LNCAP (cell line): ENCODE measurements at regions not wholly inside any gene's neighbourhood (a gene's known extent, or its start where the extent isn't known, plus 50 kb on each side); places are given as distances from the start of the nearest gene placed in this dataset.

Experiments used
- TF ChIP-seq, protein P1 (sequence below): fragments of 450-650 bp; IDR thresholded peaks from 2 replicates; pipeline ENCODE4 v1.5.1; 2017; ENCODE audit warnings: mild to moderate bottlenecking

DNA sequence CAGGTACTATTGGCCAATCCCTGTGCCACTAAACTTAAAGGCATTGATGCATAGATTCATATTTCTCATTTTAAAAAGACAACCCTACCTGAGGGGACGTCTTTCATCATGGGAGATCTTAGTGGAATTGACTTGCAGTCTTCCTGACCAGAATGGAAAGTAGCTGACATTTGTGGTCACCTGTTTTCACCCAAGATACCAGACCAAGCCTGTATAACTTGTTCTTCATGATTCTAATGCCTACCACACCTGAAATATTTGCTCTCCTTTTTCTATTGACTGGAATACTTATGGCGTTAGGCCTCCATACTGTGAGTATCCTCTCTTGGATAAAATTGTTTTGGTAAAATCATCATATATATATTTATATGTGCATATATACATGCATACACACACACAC is 54.7 kb upstream of the XCR1 start:
- TF ChIP-seq, protein P1, sequence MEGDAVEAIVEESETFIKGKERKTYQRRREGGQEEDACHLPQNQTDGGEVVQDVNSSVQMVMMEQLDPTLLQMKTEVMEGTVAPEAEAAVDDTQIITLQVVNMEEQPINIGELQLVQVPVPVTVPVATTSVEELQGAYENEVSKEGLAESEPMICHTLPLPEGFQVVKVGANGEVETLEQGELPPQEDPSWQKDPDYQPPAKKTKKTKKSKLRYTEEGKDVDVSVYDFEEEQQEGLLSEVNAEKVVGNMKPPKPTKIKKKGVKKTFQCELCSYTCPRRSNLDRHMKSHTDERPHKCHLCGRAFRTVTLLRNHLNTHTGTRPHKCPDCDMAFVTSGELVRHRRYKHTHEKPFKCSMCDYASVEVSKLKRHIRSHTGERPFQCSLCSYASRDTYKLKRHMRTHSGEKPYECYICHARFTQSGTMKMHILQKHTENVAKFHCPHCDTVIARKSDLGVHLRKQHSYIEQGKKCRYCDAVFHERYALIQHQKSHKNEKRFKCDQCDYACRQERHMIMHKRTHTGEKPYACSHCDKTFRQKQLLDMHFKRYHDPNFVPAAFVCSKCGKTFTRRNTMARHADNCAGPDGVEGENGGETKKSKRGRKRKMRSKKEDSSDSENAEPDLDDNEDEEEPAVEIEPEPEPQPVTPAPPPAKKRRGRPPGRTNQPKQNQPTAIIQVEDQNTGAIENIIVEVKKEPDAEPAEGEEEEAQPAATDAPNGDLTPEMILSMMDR = no peak

DNA sequence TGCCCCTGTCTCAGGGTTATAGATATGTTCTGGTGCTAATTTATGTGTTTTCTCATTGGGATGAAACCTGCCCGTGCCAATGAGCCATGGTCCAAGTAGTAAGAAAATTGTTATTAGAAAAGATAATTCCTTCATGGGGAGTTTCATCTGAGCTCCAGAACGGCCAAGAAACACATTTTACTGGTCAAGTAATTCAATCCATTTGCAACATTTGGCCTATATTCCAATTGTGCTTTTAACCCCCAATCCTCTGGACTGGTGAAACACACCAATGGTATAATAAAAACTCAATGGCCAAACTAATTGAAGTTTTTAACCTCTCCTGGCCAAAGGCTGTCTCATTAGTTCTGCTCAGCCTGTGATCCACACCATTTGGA is 53.7 kb upstream of the XCR1 start:
- TF ChIP-seq, protein P1 = no peak

DNA sequence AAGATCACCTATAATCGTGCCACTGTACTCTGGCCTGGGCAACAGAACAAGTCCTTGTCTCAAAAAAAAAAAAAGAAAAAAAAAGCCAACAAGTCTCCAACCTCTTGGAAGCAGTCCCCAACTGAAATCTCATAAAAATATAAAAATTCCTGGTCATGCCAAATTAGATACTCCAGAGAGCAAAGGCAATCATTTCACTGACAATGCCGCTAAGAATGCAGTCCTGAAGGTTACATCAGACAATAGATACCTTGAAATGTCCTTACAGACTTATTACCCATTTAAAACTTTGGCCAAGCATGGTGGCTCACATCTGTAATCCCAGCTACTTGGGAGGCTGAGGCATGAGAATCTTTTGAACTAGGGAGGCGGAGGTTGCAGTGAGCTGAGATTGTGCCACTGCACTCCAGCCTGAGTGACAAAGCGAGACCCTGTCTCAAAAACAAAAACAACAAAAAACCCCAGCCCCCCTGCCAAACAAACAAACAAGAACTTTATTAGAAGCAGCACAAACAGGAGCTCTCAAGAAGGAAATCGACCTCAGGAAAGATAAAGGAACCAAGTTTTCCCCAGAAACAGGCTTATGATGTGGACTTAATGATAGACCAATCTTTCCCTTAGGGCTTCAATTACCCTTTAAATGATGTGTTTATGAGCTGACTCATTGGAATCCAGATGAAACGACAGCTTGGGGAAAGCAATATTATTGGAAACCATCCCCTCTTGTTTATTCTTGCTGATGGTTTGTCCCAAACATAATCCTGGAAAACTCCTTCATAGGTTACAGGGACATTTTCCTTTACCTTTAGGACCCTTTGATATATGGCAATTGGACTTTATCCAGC is 53.1 kb upstream of the XCR1 start:
- TF ChIP-seq, protein P1 = no peak

DNA sequence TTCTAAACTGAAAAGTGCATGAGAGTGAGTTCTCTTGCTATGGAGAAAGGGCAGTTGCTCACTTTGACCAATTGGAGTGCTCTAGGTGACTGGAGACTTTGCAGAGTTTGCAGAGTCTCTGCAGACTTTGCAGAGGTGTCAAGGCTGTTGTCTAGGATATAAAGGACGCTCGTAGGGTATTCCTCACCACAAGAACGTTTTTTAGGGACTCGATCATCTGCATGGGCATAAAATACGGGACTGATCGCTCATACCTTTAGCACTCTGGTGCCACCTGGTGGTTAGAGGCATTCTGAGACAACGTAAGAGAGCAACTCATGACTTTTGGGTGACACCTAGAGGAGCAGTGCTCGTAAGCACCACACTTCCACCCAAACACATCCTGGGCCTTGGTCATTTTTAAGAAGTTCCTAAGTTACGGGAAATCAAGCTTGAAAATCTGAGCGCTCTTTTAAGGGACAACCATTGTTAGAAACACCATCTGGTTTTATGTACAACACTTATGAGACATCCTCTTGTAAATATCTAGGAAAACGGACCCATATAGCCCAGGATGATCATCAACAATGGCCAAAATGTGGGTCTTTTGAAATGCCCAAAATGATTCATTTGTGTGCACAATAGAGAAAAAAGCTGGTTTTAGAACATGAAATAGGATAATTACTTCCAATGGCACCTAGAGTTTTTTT is 51.6 kb upstream of the XCR1 start:
- TF ChIP-seq, protein P1 = peak; percentile 99
